COLO668 (cell line): ENCODE measurements at regions not wholly inside any gene's neighbourhood (a gene's known extent, or its start where the extent isn't known, plus 50 kb on each side); places are given as distances from the start of the nearest gene placed in this dataset.
"Not testable (repeated sequence)": the region's sequence is repeated elsewhere in the genome, so short reads cannot be mapped to it uniquely, and the experiment has no call there.

Experiments used
- DNase-seq: peaks from one replicate; lab custom pipeline; 2025; ENCODE audit not compliant: unreplicated experiment; lab: John Stamatoyannopoulos, UW

- no peak for DNase-seq
Observed at GRCh38 chr11:129631201-129631600, 184.4 kb upstream of the TMEM45B start.

DNA sequence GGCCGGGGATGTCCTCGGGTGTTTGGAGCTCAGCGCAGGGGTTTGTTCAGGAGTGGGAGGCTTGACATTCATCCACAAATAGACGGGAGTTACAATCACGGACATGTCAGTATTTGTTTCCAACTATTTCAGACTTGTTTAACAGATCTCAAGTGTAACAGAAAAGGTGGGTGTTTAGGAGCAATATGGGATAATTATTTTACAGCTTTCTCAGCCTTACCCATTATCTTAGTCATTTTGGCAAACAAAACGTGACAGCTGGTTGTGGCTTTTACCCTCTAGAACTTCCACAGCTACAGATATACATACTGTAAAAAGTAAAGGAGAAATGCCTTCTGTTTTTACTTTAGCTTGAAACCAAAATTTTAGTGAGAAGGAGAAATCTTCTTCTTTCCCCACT is 178.7 kb upstream of the TMEM45B start:
- no peak for DNase-seq

- DNase-seq = no peak
Observed at GRCh38 chr11:129637473-129637872, 178.2 kb upstream of the TMEM45B start.

- no peak for DNase-seq
Observed at GRCh38 chr11:129637983-129638776, 177.5 kb upstream of the TMEM45B start.

DNA sequence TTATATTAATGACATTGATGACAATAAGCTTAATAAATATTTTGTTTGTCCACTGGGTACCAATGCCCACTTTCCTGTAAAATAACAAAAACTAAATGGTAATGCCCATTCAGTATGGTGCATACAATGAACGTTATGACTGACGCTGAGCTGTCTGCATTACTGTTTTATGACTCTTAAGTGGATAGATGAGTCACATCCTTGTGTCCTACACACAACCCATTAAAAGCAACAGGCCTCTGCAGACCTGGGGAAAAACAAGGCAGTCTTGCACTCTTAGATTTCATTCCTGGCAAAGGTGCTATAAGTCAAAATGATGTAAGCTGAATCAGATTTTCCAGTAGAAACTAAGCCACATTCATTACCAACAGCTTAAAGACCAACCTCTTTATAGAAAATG is 176.3 kb upstream of the TMEM45B start:
- no peak for DNase-seq

DNA sequence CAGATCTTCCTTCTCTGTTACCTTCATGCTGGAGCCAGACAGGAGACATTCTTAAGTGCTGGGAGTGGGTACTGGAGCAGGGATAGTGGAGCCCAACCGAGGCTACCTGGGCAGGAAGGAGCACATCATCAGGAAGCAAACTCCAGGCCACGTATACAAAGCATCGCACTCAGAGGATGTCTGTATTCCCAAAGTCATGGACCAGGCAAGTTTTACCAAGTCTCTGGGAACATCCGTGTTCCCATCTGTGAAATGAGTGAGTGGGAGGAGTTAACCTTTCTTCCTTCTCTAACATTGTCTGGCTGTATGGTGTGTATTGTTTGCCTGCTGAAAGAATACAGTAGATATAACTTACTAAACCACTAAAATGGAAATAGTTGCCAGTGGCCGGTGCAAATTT is 175.0 kb upstream of the TMEM45B start:
- no peak for DNase-seq

DNA sequence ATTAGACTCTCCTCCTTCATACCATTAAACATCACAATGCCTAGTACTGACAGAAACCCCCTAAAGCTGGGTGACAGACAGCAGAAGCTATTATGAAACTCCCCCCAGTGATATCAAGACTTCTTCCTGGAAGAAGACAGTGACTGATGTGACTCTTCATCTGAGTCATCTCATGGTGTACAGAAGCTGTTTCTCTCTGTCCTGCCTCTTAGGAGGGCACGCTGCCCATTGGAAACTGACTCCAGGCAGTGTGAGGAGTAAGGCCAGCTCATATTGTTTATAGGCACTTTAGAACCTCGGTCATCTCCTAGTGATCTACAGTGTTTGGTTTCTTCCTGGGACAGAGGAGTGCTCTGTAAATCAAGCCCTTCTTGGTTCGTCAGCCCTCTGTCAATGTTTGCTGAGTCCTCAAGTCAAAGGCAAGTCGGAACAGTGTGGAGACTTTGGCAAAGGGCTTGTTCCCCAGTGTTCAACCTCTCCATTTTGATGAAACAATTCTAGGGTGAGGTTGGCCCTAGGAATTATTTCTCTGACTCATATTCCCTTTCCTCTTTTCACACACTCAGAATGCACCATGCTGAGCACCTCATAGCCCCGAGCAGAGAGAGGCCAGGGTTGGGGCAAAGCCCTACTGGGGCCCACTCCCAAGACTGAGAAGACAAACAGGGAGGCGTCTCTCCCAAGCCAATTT is 172.5 kb upstream of the TMEM45B start:
- no peak for DNase-seq

- no peak for DNase-seq
Observed at GRCh38 chr11:129644326-129644725, 171.3 kb upstream of the TMEM45B start.

DNA sequence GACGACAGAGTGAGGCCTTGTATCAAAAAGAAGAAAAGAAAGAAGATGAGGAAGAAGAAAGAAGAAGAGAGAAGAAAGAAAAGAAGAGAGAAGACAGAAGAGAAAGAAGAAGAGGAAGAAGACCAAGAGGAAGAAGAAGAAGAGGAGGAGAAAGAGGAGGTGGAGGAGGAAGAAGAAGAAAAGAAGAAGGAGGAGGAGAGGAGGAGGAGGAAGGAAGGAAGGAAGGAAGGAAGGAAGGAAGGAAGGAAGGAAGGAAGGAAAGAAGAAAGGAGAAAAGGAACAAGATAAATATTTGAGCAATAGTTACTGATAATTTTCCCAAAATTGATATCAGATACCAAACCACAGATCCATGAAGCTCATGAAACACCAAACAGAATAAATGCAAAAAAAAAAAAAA is 169.7 kb upstream of the TMEM45B start:
- no peak for DNase-seq

DNA sequence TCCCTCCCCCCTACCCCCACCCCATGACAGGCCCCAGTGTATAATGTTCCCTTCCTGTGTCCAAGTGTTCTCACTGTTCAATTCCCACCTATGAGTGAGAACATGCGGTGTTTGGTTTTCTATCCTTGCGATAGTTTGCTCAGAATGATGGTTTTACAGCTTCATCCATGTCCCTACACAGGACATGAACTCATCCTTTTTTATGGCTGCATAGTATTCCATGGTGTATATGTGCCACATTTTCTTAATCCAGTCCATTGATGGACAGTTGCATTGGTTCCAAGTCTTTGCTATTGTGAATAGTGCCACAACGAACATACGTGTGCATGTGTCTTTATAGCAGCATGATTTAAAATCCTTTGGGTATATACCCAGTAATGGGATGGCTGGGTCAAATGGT is 165.6 kb upstream of the TMEM45B start:
- not testable (repeated sequence) for DNase-seq

GRCh38 chr11:129652835-129653234 is 162.8 kb upstream of the TMEM45B start:
- DNase-seq = no peak

- DNase-seq = no peak
Observed at GRCh38 chr11:129655247-129655832, 160.3 kb upstream of the TMEM45B start.

GRCh38 chr11:129657866-129658525 is 157.7 kb upstream of the TMEM45B start:
- no peak for DNase-seq

GRCh38 chr11:129658526-129658867 is 157.2 kb upstream of the TMEM45B start:
- no peak for DNase-seq

- DNase-seq = no peak
Observed at GRCh38 chr11:129680907-129681306, 134.7 kb upstream of the TMEM45B start.

- DNase-seq = no peak
Observed at GRCh38 chr11:129681344-129682114, 134.1 kb upstream of the TMEM45B start.

DNA sequence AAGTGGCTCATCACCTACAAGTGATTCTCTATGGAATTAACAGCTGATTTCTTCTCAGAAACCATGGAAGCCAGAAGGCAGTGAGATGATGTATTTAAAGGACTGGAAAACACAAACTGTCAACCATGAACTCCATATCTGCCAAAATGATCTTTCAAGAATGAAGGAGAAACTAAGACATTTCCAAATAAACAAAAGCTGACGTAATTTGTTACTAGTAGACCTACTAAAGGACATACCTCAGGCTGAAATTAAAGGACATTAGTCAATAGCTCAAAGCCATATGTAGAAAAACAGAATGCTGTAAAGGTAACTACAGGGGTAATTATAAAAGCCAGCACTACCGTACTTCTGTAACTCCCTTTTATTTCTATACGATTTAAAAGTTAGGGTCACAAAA is 129.4 kb upstream of the TMEM45B start:
- no peak for DNase-seq

GRCh38 chr11:129691142-129691541 is 124.5 kb upstream of the TMEM45B start:
- no peak for DNase-seq

DNA sequence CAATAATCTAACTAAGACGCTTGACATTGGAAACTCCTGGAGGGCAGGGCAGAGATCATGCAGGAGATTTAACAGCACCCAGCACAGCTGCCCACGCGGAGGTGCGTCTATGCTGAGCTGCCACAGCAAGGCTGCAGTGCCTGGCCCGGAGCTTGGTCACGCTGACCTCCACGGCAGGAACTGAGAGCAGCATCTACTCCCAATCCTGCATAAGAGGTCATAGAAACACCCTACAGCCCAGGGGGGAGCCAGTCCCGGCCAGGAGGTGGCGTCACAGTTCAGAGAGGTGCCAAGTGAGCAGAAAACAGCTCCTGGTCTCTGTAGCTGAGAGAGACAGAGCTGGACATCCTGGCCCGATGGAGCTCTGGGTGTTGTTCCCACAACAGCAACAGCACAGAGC is 121.1 kb upstream of the TMEM45B start:
- peak; percentile 33 for DNase-seq

GRCh38 chr11:129694966-129695365 is 120.7 kb upstream of the TMEM45B start:
- DNase-seq = no peak
